Trophoblast cell (in vitro differentiated cells and primary cell): ENCODE measurements at regions not wholly inside any gene's neighbourhood (a gene's known extent, or its start where the extent isn't known, plus 50 kb on each side); places are given as distances from the start of the nearest gene placed in this dataset.

Source experiments
- DNase-seq, 2 donors: peaks; one replicate each; pipeline ENCODE4 v3.0.0-alpha.2; 2016
- H2AFZ ChIP-seq: 2 replicates; pipeline ENCODE4 v1.6.1; 2013; ENCODE audit warnings: low read length, moderate library complexity, mild to moderate bottlenecking; ENCODE audit not compliant: insufficient read depth, poor library complexity
- H2AK5ac ChIP-seq: 2 replicates; pipeline ENCODE4 v1.6.1; 2013; ENCODE audit warnings: mild to moderate bottlenecking, low read length
- H2BK120ac ChIP-seq: 2 replicates; pipeline ENCODE4 v1.6.1; 2013; ENCODE audit warnings: low read length, mild to moderate bottlenecking, moderate library complexity; ENCODE audit not compliant: insufficient read depth, poor library complexity
- H2BK12ac ChIP-seq: 2 replicates; pipeline ENCODE4 v1.6.1; 2013; ENCODE audit warnings: mild to moderate bottlenecking, low read length, moderate library complexity
- H2BK5ac ChIP-seq: 2 replicates; pipeline ENCODE4 v1.6.1; 2013; ENCODE audit warnings: low read length, low read depth, moderate library complexity, mild to moderate bottlenecking; ENCODE audit not compliant: poor library complexity
- H3K14ac ChIP-seq: 2 replicates; pipeline ENCODE4 v1.6.1; 2013; ENCODE audit warnings: mild to moderate bottlenecking, low read length
- H3K18ac ChIP-seq: 2 replicates; pipeline ENCODE4 v1.6.1; 2013; ENCODE audit warnings: mild to moderate bottlenecking, low read length
- H3K23ac ChIP-seq: 2 replicates; pipeline ENCODE4 v1.6.1; 2013; ENCODE audit warnings: low read length
- H3K27ac ChIP-seq: 2 replicates; pipeline ENCODE4 v1.5.1; 2013; ENCODE audit warnings: low read depth, mild to moderate bottlenecking, inconsistent platforms, low read length, moderate library complexity
- H3K27me3 ChIP-seq: 2 replicates; pipeline ENCODE4 v1.6.1; 2013; ENCODE audit warnings: inconsistent platforms, mild to moderate bottlenecking, low read length, moderate library complexity; ENCODE audit not compliant: insufficient read depth
- H3K36me3 ChIP-seq, 2 experiments: 1 replicate in 1 of 2; 2 replicates in 1 of 2; pipeline ENCODE4 v1.6.1; 2013; ENCODE audit warnings: low read length in 2 of 2, mild to moderate bottlenecking in 2 of 2, moderate library complexity in 1 of 2; ENCODE audit not compliant: insufficient read depth in 2 of 2, control insufficient read depth in 1 of 2
- H3K4ac ChIP-seq: 2 replicates; pipeline ENCODE4 v1.6.1; 2013; ENCODE audit warnings: low read depth, mild to moderate bottlenecking, low read length, moderate library complexity
- H3K4me1 ChIP-seq, 2 experiments: 1 replicate in 1 of 2; 2 replicates in 1 of 2; pipeline ENCODE4 v1.6.1; 2013; ENCODE audit warnings: low read length in 2 of 2, mild to moderate bottlenecking in 2 of 2, moderate library complexity in 1 of 2; ENCODE audit not compliant: insufficient read depth in 2 of 2, control insufficient read depth in 1 of 2
- H3K4me2 ChIP-seq: 2 replicates; pipeline ENCODE4 v1.6.1; 2013; ENCODE audit warnings: inconsistent platforms, mild to moderate bottlenecking, low read length, moderate library complexity
- H3K4me3 ChIP-seq: 2 replicates; pipeline ENCODE4 v1.5.1; 2013; ENCODE audit warnings: mild to moderate bottlenecking, low read depth, low read length, inconsistent platforms
- H3K79me1 ChIP-seq: one replicate; pipeline ENCODE4 v1.6.1; 2013; ENCODE audit warnings: low read length
- H3K79me2 ChIP-seq: 2 replicates; pipeline ENCODE4 v1.6.1; 2013; ENCODE audit warnings: low read length, mild to moderate bottlenecking; ENCODE audit not compliant: control insufficient read depth, insufficient read depth, poor library complexity
- H3K9ac ChIP-seq: 2 replicates; pipeline ENCODE4 v1.6.1; 2013; ENCODE audit warnings: mild to moderate bottlenecking, low read length
- H3K9me3 ChIP-seq: 2 replicates; pipeline ENCODE4 v1.6.1; 2013; ENCODE audit warnings: low read depth, mild to moderate bottlenecking, control low read depth, inconsistent platforms, low read length; ENCODE audit not compliant: insufficient read depth
- H4K12ac ChIP-seq: 2 replicates; pipeline ENCODE4 v1.6.1; 2013; ENCODE audit warnings: low read depth, mild to moderate bottlenecking, low read length, moderate library complexity
- H4K8ac ChIP-seq: 2 replicates; pipeline ENCODE4 v1.6.1; 2013; ENCODE audit warnings: low read depth, mild to moderate bottlenecking, low read length, moderate library complexity
- H4K91ac ChIP-seq: one replicate; pipeline ENCODE4 v1.6.1; 2013; ENCODE audit warnings: low read depth, mild to moderate bottlenecking, low read length, moderate library complexity
- WGBS: extraction: QIAGEN DNeasy Blood & Tissue Kit; methylation state at CpG from one replicate; pipeline ENCODE4 v1.1.7; 2013; ENCODE audit warnings: missing lambda C conversion rate; ENCODE audit not compliant: insufficient read length, insufficient coverage; ENCODE audit errors: extremely low coverage; 5-methylcytosine and 5-hydroxymethylcytosine counted together

GRCh38 chr10:128576336-128576735 lies 450.1 kb upstream of the MKI67 start:
- Histone ChIP-seq H3K4ac (peak overlapping the region; percentile 26), H3K4me3 (no peak overlapping the region), H4K12ac (no peak overlapping the region), H2BK12ac (peak overlapping the region; percentile 67), H3K79me2 (no peaks in the 10 kb centered on the region), H2AK5ac (peak overlapping the region; percentile 55), H3K18ac (peak overlapping the region; percentile 19), H2BK120ac (peak overlapping the region; percentile 69), H4K8ac (peak overlapping the region; percentile 32), H3K36me3 (no peaks in the 10 kb centered on the region), H2BK5ac (peak overlapping the region; percentile 21), H3K27me3 (no peaks in the 10 kb centered on the region), H4K91ac (peak overlapping the region; percentile 87), H3K4me2 (no peak overlapping the region), H3K79me1 (peaks cover 36% of the 10 kb centered on the region), H3K23ac (no peak overlapping the region), H2AFZ (no peak overlapping the region), H3K9ac (no peak overlapping the region), H3K27ac (no peak overlapping the region), H3K9me3 (no peaks in the 10 kb centered on the region), H3K4me1 (peaks cover 13 to 29% of the 10 kb centered on the region in 2 experiments), H3K14ac (peak overlapping the region; percentile 27)
- DNase-seq: no peak
- WGBS: no CpG with 5 or more reads among the region's 11 CpGs

DNA sequence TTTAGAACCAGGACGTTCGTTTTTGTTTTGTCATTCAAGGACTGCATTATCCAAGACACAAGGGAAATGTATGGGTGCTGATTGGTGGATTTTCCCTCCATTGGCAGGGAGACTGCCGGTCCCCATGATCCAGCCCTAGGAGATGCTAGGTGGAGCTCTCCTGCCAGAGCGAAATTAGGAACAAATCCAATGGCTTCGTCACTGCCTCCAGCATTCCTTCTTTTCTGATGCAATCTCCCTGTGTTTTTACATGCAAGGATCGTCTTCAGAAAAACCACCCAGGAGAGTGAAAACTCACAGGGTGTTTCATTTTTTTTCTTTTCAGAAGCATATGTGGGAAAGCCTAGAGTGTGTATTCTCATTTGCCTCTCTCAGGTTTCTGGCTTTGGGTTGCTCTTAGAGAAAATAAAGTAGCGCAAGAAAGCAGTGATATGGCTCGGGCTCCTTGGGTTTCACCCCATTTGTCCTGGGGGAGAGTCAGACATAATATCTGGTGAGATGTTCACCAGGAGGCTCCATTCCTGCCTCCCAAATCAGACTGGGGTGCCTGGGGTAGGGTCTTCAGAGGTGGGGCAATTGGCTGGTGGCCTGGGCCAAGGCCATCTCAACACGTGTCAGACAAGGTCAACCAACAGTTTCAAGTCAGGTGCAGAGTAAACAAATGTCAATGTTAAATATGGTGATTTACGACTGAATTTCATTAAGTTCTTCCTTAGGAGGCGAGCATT lies 450.9 kb upstream of the MKI67 start:
- Histone ChIP-seq H2AFZ (no peak overlapping the region), H3K27me3 (no peaks in the 10 kb centered on the region), H3K18ac (peak overlapping the region; percentile 67), H2BK120ac (peak overlapping the region; percentile 89), H3K9me3 (no peaks in the 10 kb centered on the region), H3K4me1 (peaks cover 13 to 27% of the 10 kb centered on the region in 2 experiments), H2AK5ac (peak overlapping the region; percentile 87), H3K9ac (no peak overlapping the region), H3K27ac (no peak overlapping the region), H3K79me2 (no peaks in the 10 kb centered on the region), H4K8ac (peak overlapping the region; percentile 79), H3K23ac (no peak overlapping the region), H2BK5ac (peak overlapping the region; percentile 50), H3K79me1 (peaks cover 42% of the 10 kb centered on the region), H4K91ac (peak overlapping the region; percentile 92), H3K14ac (peak overlapping the region; percentile 63), H3K4me2 (no peak overlapping the region), H4K12ac (no peak overlapping the region), H3K36me3 (no peaks in the 10 kb centered on the region), H2BK12ac (peak overlapping the region; percentile 98), H3K4me3 (no peak overlapping the region), H3K4ac (peak overlapping the region; percentile 48)
- WGBS: no CpG with 5 or more reads among the region's 11 CpGs
- peak in 1 of 2 donors; percentile 56 for DNase-seq

GRCh38 chr10:128577958-128578750 lies 451.9 kb upstream of the MKI67 start:
- H3K36me3 ChIP-seq: no peaks in the 10 kb centered on the region
- H3K79me2 ChIP-seq: no peaks in the 10 kb centered on the region
- H2BK120ac ChIP-seq: peak overlapping the region; percentile 65
- H3K27me3 ChIP-seq: no peaks in the 10 kb centered on the region
- DNase-seq: peak; percentile 78 to 79
- no peak overlapping the region for H3K23ac ChIP-seq
- H3K4me2 ChIP-seq: no peak overlapping the region
- H3K9ac ChIP-seq: no peak overlapping the region
- H2BK5ac ChIP-seq: peak overlapping the region; percentile 45
- no peak overlapping the region for H3K4me3 ChIP-seq
- peak overlapping the region; percentile 61 for H3K14ac ChIP-seq
- peak overlapping the region; percentile 37 for H4K12ac ChIP-seq
- H3K18ac ChIP-seq: peak overlapping the region; percentile 76
- no peak overlapping the region for H2AFZ ChIP-seq
- H2BK12ac ChIP-seq: peak overlapping the region; percentile 85
- H3K4me1 ChIP-seq: peaks cover 13 to 26% of the 10 kb centered on the region in 2 experiments
- H4K91ac ChIP-seq: peak overlapping the region; percentile 89
- H2AK5ac ChIP-seq: peak overlapping the region; percentile 49
- peak overlapping the region; percentile 58 for H4K8ac ChIP-seq
- H3K9me3 ChIP-seq: no peaks in the 10 kb centered on the region
- H3K4ac ChIP-seq: peak overlapping the region; percentile 43
- H3K79me1 ChIP-seq: peaks cover 38% of the 10 kb centered on the region
- no CpG with 5 or more reads among the region's 13 CpGs for WGBS
- H3K27ac ChIP-seq: no peak overlapping the region

DNA sequence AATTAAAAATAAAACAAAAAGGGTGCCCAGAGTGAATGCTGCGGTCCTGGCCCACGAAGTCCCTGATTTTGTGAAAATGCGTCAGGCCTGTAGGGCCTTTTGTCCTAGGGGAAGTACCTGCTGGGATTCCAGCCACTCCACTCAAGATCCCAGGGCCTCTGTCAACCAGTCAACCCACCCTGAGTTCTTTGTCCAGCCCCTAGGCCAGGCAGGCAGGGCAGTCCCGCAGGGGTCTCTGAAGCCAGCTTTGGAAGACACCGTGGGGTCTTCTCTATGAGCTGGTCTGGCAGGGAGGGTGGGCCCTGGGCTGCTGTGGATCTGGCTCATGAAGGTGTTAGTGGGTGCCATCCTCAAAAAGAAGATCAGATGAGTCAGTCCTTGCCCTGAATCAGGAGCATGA lies 452.5 kb upstream of the MKI67 start:
- H4K12ac ChIP-seq: peak overlapping the region; percentile 6
- H3K4me2 ChIP-seq: no peak overlapping the region
- no peak overlapping the region for H3K4me3 ChIP-seq
- H3K23ac ChIP-seq: no peak overlapping the region
- peak overlapping the region; percentile 80 for H4K8ac ChIP-seq
- no peaks in the 10 kb centered on the region for H3K79me2 ChIP-seq
- no peaks in the 10 kb centered on the region for H3K27me3 ChIP-seq
- peaks cover 37% of the 10 kb centered on the region for H3K79me1 ChIP-seq
- no peak for DNase-seq
- no peaks in the 10 kb centered on the region for H3K36me3 ChIP-seq
- no peaks in the 10 kb centered on the region for H3K9me3 ChIP-seq
- peak overlapping the region; percentile 59 for H2AK5ac ChIP-seq
- no CpG with 5 or more reads among the region's 5 CpGs for WGBS
- no peak overlapping the region for H3K27ac ChIP-seq
- H3K14ac ChIP-seq: peak overlapping the region; percentile 50
- peak overlapping the region; percentile 95 for H2BK12ac ChIP-seq
- H2BK120ac ChIP-seq: peak overlapping the region; percentile 84
- peak overlapping the region; percentile 77 for H2BK5ac ChIP-seq
- H3K4me1 ChIP-seq: peaks cover 13 to 21% of the 10 kb centered on the region in 2 experiments
- H3K18ac ChIP-seq: peak overlapping the region; percentile 81
- no peak overlapping the region for H2AFZ ChIP-seq
- H3K9ac ChIP-seq: no peak overlapping the region
- peak overlapping the region; percentile 12 for H3K4ac ChIP-seq
- peak overlapping the region; percentile 89 for H4K91ac ChIP-seq
